Osteoblast (primary cell): ENCODE measurements at regions not wholly inside any gene's neighbourhood (a gene's known extent, or its start where the extent isn't known, plus 50 kb on each side); places are given as distances from the start of the nearest gene placed in this dataset.

Source experiments
- DNase-seq: peaks from one replicate; pipeline ENCODE4 v3.0.0; 2011; ENCODE audit warnings: low spot score, mixed read lengths; ENCODE audit not compliant: insufficient read length; ENCODE audit errors: missing footprints
- H2AFZ ChIP-seq: 2 replicates; pipeline ENCODE4 v1.6.0; 2011; ENCODE audit warnings: mild to moderate bottlenecking, low read length
- H3K27ac ChIP-seq: 2 replicates; pipeline ENCODE4 v1.5.1; 2011; ENCODE audit warnings: mild to moderate bottlenecking, low read depth, low read length, moderate library complexity
- H3K27me3 ChIP-seq: 2 replicates; pipeline ENCODE4 v1.6.0; 2012; ENCODE audit warnings: mild to moderate bottlenecking, control low read depth, inconsistent platforms, low read length, moderate library complexity; ENCODE audit not compliant: insufficient read depth
- H3K36me3 ChIP-seq: 2 replicates; pipeline ENCODE4 v1.5.1; 2011; ENCODE audit warnings: mild to moderate bottlenecking, low read length, control low read depth, moderate library complexity; ENCODE audit not compliant: insufficient read depth
- H3K4me1 ChIP-seq: 2 replicates; pipeline ENCODE4 v1.5.1; 2011; ENCODE audit warnings: mild to moderate bottlenecking, low read length, control low read depth, moderate library complexity; ENCODE audit not compliant: insufficient read depth
- H3K4me2 ChIP-seq: 2 replicates; pipeline ENCODE4 v1.6.0; 2011; ENCODE audit warnings: mild to moderate bottlenecking, low read length; ENCODE audit not compliant: insufficient read depth
- H3K4me3 ChIP-seq: fragments of 200-600 bp; sonication (generic); 3 replicates; pipeline ENCODE4 v1.5.1; 2012; ENCODE audit warnings: mild to moderate bottlenecking, low read length, inconsistent platforms; ENCODE audit not compliant: insufficient read depth
- H3K79me2 ChIP-seq: 2 replicates; pipeline ENCODE4 v1.6.0; 2012; ENCODE audit warnings: mild to moderate bottlenecking, low read length, control low read depth, inconsistent platforms; ENCODE audit not compliant: insufficient read depth
- H3K9me3 ChIP-seq: 2 replicates; pipeline ENCODE4 v1.5.1; 2011; ENCODE audit warnings: low read depth, low read length, control low read depth
- H4K20me1 ChIP-seq: 2 replicates; pipeline ENCODE4 v1.6.0; 2012; ENCODE audit warnings: mild to moderate bottlenecking, low read length, control low read depth; ENCODE audit not compliant: insufficient read depth
- CTCF ChIP-seq: IDR thresholded peaks from 2 replicates; pipeline ENCODE4 v1.5.1; 2011; ENCODE audit warnings: mild to moderate bottlenecking, low read depth, low read length, moderate library complexity; ENCODE audit errors: extremely low read depth

DNA sequence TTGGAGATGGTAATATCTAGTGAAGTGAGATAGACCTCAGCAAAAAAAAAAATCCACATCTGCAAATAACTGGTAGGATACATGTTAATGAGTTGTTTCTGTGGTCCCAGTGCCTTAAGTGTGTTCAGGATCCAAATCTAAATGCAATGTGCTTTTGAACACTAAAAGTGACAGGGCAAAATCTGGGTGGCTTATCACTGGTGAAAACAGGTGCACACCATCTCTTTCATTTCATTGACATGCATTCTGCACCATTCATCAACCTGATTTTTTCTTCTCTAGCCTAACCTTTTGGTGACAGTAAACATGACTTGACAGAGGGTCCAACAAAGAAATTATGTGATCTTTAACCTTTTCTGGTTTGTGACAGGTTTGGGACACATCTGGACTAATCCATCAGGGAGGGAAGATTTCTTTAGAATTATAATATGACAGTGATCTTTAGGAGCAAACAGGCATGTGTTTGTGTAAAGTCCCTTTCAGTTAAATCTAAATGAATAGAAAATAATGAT lies 201.6 kb upstream of the NEGR1 start:
- Histone ChIP-seq H4K20me1 (no peaks in the 10 kb centered on the region), H3K79me2 (no peaks in the 10 kb centered on the region), H3K27ac (no peak overlapping the region), H2AFZ (no peak overlapping the region), H3K36me3 (no peaks in the 10 kb centered on the region), H3K9me3 (no peaks in the 10 kb centered on the region), H3K4me1 (no peaks in the 10 kb centered on the region), H3K4me3 (no peak overlapping the region), H3K4me2 (no peak overlapping the region), H3K27me3 (no peaks in the 10 kb centered on the region)
- no peak for DNase-seq
- TF ChIP-seq CTCF: no peak

DNA sequence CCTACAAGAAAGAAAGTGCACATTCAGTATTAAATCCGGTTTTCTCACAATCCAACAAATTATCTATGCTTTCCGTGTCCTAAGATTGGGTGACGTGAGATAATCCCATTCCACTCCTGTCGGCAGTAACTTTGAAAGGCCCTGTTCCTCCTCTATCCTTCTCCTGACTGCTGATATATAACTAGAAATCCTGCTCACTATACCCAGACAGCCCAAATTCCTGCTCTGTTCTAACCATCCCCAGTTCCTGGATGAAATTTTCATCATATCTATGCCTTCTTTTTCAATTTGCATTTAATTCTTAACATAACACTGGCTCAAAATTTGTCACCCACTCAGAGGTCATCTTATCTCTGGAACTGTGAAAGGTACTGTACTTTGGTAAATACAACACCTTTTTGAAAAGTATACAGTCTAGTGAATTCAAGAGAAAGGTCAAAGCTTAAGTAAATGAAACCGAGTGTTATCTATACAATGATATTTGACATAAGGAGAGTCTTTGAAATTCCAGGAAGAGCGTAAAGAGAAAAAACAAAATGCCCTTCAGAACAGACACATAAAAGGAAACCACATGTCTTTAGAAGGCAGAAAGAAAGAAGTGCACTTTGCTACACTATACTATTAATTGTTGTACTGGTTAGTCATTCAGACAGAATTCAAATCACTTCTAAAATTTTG lies 200.5 kb upstream of the NEGR1 start:
- H4K20me1 ChIP-seq: no peaks in the 10 kb centered on the region
- no peaks in the 10 kb centered on the region for H3K9me3 ChIP-seq
- H3K4me3 ChIP-seq: no peak overlapping the region
- DNase-seq: no peak
- H3K36me3 ChIP-seq: no peaks in the 10 kb centered on the region
- H3K27me3 ChIP-seq: no peaks in the 10 kb centered on the region
- TF ChIP-seq CTCF: no peak
- H3K27ac ChIP-seq: no peak overlapping the region
- no peaks in the 10 kb centered on the region for H3K4me1 ChIP-seq
- no peak overlapping the region for H3K4me2 ChIP-seq
- H2AFZ ChIP-seq: no peak overlapping the region
- H3K79me2 ChIP-seq: no peaks in the 10 kb centered on the region

DNA sequence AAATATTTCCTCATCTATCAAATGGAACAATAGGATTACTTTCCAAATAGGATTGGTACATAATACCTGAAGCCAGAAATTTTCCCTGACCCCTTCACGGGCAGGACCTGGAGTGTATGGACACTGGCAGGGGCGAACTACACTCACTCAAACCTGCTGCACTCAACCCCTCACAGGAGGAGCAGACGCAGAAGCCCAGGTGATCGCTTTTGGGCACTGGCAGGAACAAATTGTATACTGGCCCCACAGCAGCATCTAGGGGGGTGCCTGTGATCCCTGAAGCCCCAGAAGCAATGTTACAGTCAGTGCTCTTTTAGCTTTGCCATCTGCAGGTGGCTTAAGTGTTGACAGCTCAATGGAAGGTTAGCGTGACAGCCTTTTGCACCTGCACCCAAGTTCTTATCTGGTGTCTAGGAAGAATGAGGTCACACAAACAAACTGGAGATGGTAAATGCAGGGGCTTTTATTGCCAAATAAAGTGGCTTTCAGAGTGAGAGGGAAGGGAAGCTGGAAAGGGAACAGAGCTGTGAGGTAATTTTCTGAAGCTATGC lies 199.2 kb upstream of the NEGR1 start:
- H3K9me3 ChIP-seq: no peaks in the 10 kb centered on the region
- TF ChIP-seq CTCF: no peak
- no peak for DNase-seq
- H3K36me3 ChIP-seq: no peaks in the 10 kb centered on the region
- no peaks in the 10 kb centered on the region for H3K4me1 ChIP-seq
- H2AFZ ChIP-seq: no peak overlapping the region
- H3K4me2 ChIP-seq: no peak overlapping the region
- H4K20me1 ChIP-seq: no peaks in the 10 kb centered on the region
- no peaks in the 10 kb centered on the region for H3K79me2 ChIP-seq
- H3K4me3 ChIP-seq: no peak overlapping the region
- H3K27me3 ChIP-seq: no peaks in the 10 kb centered on the region
- no peak overlapping the region for H3K27ac ChIP-seq

DNA sequence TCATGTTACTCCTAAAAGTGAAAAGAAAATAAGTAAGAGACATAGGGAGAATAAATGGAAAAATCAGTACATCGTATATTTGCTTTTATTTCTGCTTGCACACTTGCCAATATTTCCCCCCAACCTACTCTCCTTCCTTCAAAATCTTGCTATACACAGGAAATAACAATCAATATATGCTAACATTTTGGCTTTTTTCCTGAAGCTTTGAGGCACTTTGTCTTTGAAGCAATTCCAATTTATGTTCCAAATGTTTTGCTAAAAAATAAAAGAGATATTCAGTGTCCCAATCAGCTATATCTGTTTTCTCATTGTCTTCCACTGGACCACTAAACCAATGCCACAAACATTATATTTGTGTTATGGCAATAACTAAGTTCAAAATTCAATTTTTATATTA lies 184.0 kb upstream of the NEGR1 start:
- TF ChIP-seq CTCF: no peak
- Histone ChIP-seq H3K27me3 (no peaks in the 10 kb centered on the region), H3K79me2 (no peaks in the 10 kb centered on the region)

More for the DNA sequence above, 184.0 kb upstream of the NEGR1 start:
- H4K20me1 ChIP-seq: no peaks in the 10 kb centered on the region
- no peak overlapping the region for H3K4me3 ChIP-seq
- H3K4me2 ChIP-seq: no peak overlapping the region
- H3K36me3 ChIP-seq: no peaks in the 10 kb centered on the region
- no peak for DNase-seq
- no peak overlapping the region for H2AFZ ChIP-seq
- no peaks in the 10 kb centered on the region for H3K9me3 ChIP-seq
- H3K27ac ChIP-seq: no peak overlapping the region
- no peaks in the 10 kb centered on the region for H3K4me1 ChIP-seq
